K562 (cell line): ENCODE measurements at regions not wholly inside any gene's neighbourhood (a gene's known extent, or its start where the extent isn't known, plus 50 kb on each side); places are given as distances from the start of the nearest gene placed in this dataset.

Experiments used
- ATAC-seq: fragments of 200-7000 bp; cut with Tn5 transposase; 3 replicates; pipeline ENCODE4 v1.9.1; 2020; ENCODE audit warnings: moderate library complexity
- BruUV-seq: library from RNA; stranded (reverse); fragments of 400-500 nt; replicated peaks from 2 replicates; lab custom pipeline; 2021; lab: Mats Ljungman, UMichigan
- CTCF ChIA-PET: fragments of 300-600 bp; formaldehyde crosslinking; extraction: SDS; loops from one replicate; lab custom pipeline; 2021; ENCODE audit warnings: low intra/inter-chr PET ratio; lab: Yijun Ruan, JAX
- POLR2A ChIA-PET: fragments of 300-600, 350-650 bp; sonication (Branson Sonifier 250); formaldehyde crosslinking; extraction: SDS; loops from one replicate; lab custom pipeline; 2021; ENCODE audit warnings: antibody characterized with exemption, inconsistent platforms; lab: Yijun Ruan, JAX
- DNase-seq, 4 experiments: peaks; one replicate each; pipeline versions ENCODE4 v3.0.0 to v3.0.0-alpha.2; 2011 to 2018; ENCODE audit warnings: low spot score in 3 of 4, mixed read lengths in 3 of 4; ENCODE audit errors: extremely low read depth in 1 of 4
- FAIRE-seq: peaks from 2 replicates; lab custom pipeline; 2011; peaks lifted over from hg19 to GRCh38; lab: Jason Lieb, UNC
- H2AFZ ChIP-seq: 2 replicates; pipeline ENCODE4 v1.6.0; 2011; ENCODE audit warnings: low read depth, low read length, control low read depth, inconsistent platforms
- H3K27ac ChIP-seq: fragments of 200-600 bp; 3 replicates; pipeline ENCODE4 v1.8.0; 2011; ENCODE audit warnings: low read depth, mild to moderate bottlenecking, control low read depth, inconsistent platforms, low read length, moderate library complexity, mixed read lengths; ENCODE audit errors: extremely low read depth
- H3K27me3 ChIP-seq, 2 experiments: fragments of 300-600 bp in 1 of 2; 2 replicates in 1 of 2; 3 replicates in 1 of 2; pipeline versions ENCODE4 v1.6.0 to v1.8.0; 2011; ENCODE audit warnings: inconsistent platforms in 2 of 2, low read length in 2 of 2, mild to moderate bottlenecking in 1 of 2, mixed read lengths in 1 of 2, moderate library complexity in 1 of 2; ENCODE audit not compliant: control insufficient read depth in 2 of 2, insufficient read depth in 2 of 2
- H3K36me3 ChIP-seq: fragments of 300-600 bp; 3 replicates; pipeline ENCODE4 v1.8.0; 2011; ENCODE audit warnings: mild to moderate bottlenecking, low read length, inconsistent platforms; ENCODE audit not compliant: control insufficient read depth, insufficient read depth
- H3K4me1 ChIP-seq, 2 experiments: fragments of 200-600 bp in 1 of 2; replicated peaks in 1 of 2; 2 replicates in 1 of 2; 3 replicates in 1 of 2; pipeline versions ENCODE4 v1.5.1 to v1.8.0; 2011; ENCODE audit warnings: inconsistent platforms in 2 of 2, low read length in 2 of 2, mild to moderate bottlenecking in 1 of 2, mixed read lengths in 1 of 2, moderate library complexity in 1 of 2; ENCODE audit not compliant: control insufficient read depth in 2 of 2, insufficient read depth in 2 of 2
- H3K4me2 ChIP-seq: 2 replicates; pipeline ENCODE4 v1.6.1; 2011; ENCODE audit warnings: low read length, control low read depth, inconsistent platforms, mixed read lengths; ENCODE audit not compliant: insufficient read depth
- H3K4me3 ChIP-seq: fragments of 200-600 bp; sonication (generic), shearing (Covaris generic); 2 replicates; pipeline ENCODE4 v1.5.1; 2016; ENCODE audit warnings: control low read depth, inconsistent platforms
- H3K79me2 ChIP-seq: fragments of 200-600 bp; 3 replicates; pipeline ENCODE4 v1.8.0; 2011; ENCODE audit warnings: low read length, inconsistent platforms; ENCODE audit not compliant: control insufficient read depth, insufficient read depth
- H3K9ac ChIP-seq, 2 experiments: 2 replicates each; pipeline versions ENCODE4 v1.6.0 to v1.6.1; 2011; ENCODE audit warnings: low read depth in 2 of 2, low read length in 2 of 2, control low read depth in 1 of 2, inconsistent platforms in 1 of 2, mild to moderate bottlenecking in 1 of 2, mixed read lengths in 1 of 2; ENCODE audit not compliant: insufficient read depth in 1 of 2
- H3K9me1 ChIP-seq: one replicate; pipeline ENCODE4 v1.6.0; 2011; ENCODE audit warnings: inconsistent platforms, mild to moderate bottlenecking, low read length, moderate library complexity; ENCODE audit not compliant: control insufficient read depth, insufficient read depth
- H3K9me3 ChIP-seq: replicated peaks from 2 replicates; pipeline ENCODE4 v1.5.1; 2011; ENCODE audit warnings: low read depth, low read length, inconsistent platforms; ENCODE audit not compliant: control insufficient read depth, insufficient read depth
- H4K20me1 ChIP-seq: replicated peaks from 2 replicates; pipeline ENCODE4 v1.6.1; 2011; ENCODE audit warnings: low read length, inconsistent platforms, mixed read lengths; ENCODE audit not compliant: control insufficient read depth, insufficient read depth
- ARID3B ChIP-seq: fragments of 250-450 bp; sonication (Bioruptor Pico); IDR thresholded peaks from 2 replicates; pipeline ENCODE4 v1.4.0; 2020; ENCODE audit warnings: borderline replicate concordance
- ARNT ChIP-seq, 2 experiments: fragments of 450-650 bp; IDR thresholded peaks; 2 replicates each; pipeline ENCODE4 v1.6.1; 2016; ENCODE audit warnings: mild to moderate bottlenecking in 1 of 2
- CLOCK ChIP-seq: fragments of 250-450 bp; sonication (Bioruptor Pico); IDR thresholded peaks from 2 replicates; pipeline ENCODE4 v1.4.0; 2020; ENCODE audit warnings: mild to moderate bottlenecking, moderate library complexity, borderline replicate concordance
- EP400 ChIP-seq: fragments of 450-650 bp; IDR thresholded peaks from 2 replicates; pipeline ENCODE4 v1.6.1; 2017; ENCODE audit warnings: antibody characterized with exemption, mild to moderate bottlenecking, moderate library complexity
- HMBOX1 ChIP-seq: sonication (generic); IDR thresholded peaks from 2 replicates; pipeline ENCODE4 v1.6.1; 2016
- HMGXB4 ChIP-seq: sonication (generic); formaldehyde crosslinking; IDR thresholded peaks from 2 replicates; pipeline ENCODE4 v1.8.1; 2023; ENCODE audit warnings: mild to moderate bottlenecking, missing genetic modification reagents
- IFI16 ChIP-seq: fragments of 250-450 bp; sonication (Bioruptor Pico); IDR thresholded peaks from 2 replicates; pipeline ENCODE4 v2.1.2; 2022; ENCODE audit warnings: mild to moderate bottlenecking, inconsistent platforms
- NFE2 ChIP-seq: IDR thresholded peaks from 2 replicates; pipeline ENCODE4 v1.6.1; 2014; ENCODE audit warnings: antibody characterized with exemption, low read depth
- SRSF3 ChIP-seq: fragments of 200-400 bp; formaldehyde crosslinking; IDR thresholded peaks from 2 replicates; pipeline ENCODE4 v1.6.1; 2016; ENCODE audit warnings: mild to moderate bottlenecking, low read length, moderate library complexity; ENCODE audit not compliant: insufficient read depth
- TCFL5 ChIP-seq: fragments of 250-450 bp; sonication (Bioruptor Pico); conservative IDR thresholded peaks from 2 replicates; pipeline ENCODE4 v1.6.1; 2021; ENCODE audit warnings: mild to moderate bottlenecking, moderate library complexity, matching md5 sums
- ZBTB5 ChIP-seq: fragments of 450-650 bp; IDR thresholded peaks from 2 replicates; pipeline ENCODE4 v1.6.1; 2017; ENCODE audit warnings: antibody characterized with exemption
- ZC3H11A ChIP-seq: IDR thresholded peaks from 2 replicates; pipeline ENCODE4 v1.6.1; 2012; ENCODE audit warnings: low read depth, low read length, improper control_type of control experiment
- ZFP36 ChIP-seq: fragments of 150-350 bp; IDR thresholded peaks from 2 replicates; pipeline ENCODE4 v1.6.1; 2018; ENCODE audit warnings: low read length, low read depth; ENCODE audit not compliant: partially characterized antibody
- ZNF444 ChIP-seq: fragments of 250-450 bp; sonication (Bioruptor Pico); IDR thresholded peaks from 2 replicates; pipeline ENCODE4 v1.4.0; 2020; ENCODE audit warnings: mild to moderate bottlenecking, moderate library complexity
- WGBS: fragments of 100-300 bp; shearing (Covaris generic); methylation state at CpG from one replicate; pipeline ENCODE4 v1.1.6; 2016; ENCODE audit warnings: low coverage, mixed read lengths; ENCODE audit not compliant: insufficient coverage; ENCODE audit errors: missing lambda C conversion rate; 5-methylcytosine and 5-hydroxymethylcytosine counted together
- in situ Hi-C: fragments of 300-500 bp; cut with MboI; formaldehyde crosslinking; loops from 4 replicates; pipeline ENCODE4 v1.15.0; 2018; ENCODE audit warnings: inconsistent platforms, mixed read lengths
- intact Hi-C: fragments of 100-400 bp; cut with micrococcal nuclease; formaldehyde crosslinking; loops from 2 replicates; pipeline ENCODE4 v1.14.2; 2022

GRCh38 chr4:53906606-53907190, 157.7 kb downstream of the CHIC2 start:
- H3K9ac ChIP-seq = no peak overlapping the region
- peaks cover 4 to 10% of the 10 kb centered on the region in 2 experiments; a peak in 4 of 5 replicates for H3K27me3 ChIP-seq
- H3K27ac ChIP-seq = no peak overlapping the region
- no peak for ATAC-seq
- CTCF ChIA-PET = no interaction called here
- H3K4me1 ChIP-seq = peaks cover 0 to 5% of the 10 kb centered on the region in 2 experiments; a peak in 1 of 5 replicates
- DNase-seq = no peak
- no peak overlapping the region for H3K4me3 ChIP-seq
- H3K9me1 ChIP-seq = no peaks in the 10 kb centered on the region
- H3K36me3 ChIP-seq = no peaks in the 10 kb centered on the region
- BruUV-seq = no TSS peak
- intact Hi-C loops = loop anchor here (5.0 to 10.0 kb wide), 2 partner anchors 709 to 892 kb away; no protein-coding TSS in a partner anchor
- no peak overlapping the region for H3K4me2 ChIP-seq
- no peaks in the 10 kb centered on the region for H4K20me1 ChIP-seq
- POLR2A ChIA-PET = no interaction called here
- H3K9me3 ChIP-seq = no peaks in the 10 kb centered on the region
- no peaks in the 10 kb centered on the region for H3K79me2 ChIP-seq
- no peak for FAIRE-seq
- no peak overlapping the region for H2AFZ ChIP-seq
- under 1% methylated on average over 6 of the region's 6 CpGs for WGBS
- in situ Hi-C loops = loop anchor here (5.0 kb wide), 1 partner anchor 321 kb away; the partner anchor contains the start of gene PDGFRA
- TF ChIP-seq ARID3B (no peak), TCFL5 (CRISPR knock-in tag) (no peak), ZBTB5 (no peak), NFE2 (no peak), SRSF3 (no peak), ZC3H11A (no peak), EP400 (no peak), ZFP36 (no peak), IFI16 (no peak), HMBOX1 (no peak), ARNT (IDR thresholded peaks at IDR 0.05) (no peak), CLOCK (CRISPR knock-in tag) (no peak), ZNF444 (CRISPR knock-in tag) (no peak), HMGXB4 (no peak)
